Osteoblast (primary cell): ENCODE measurements at regions not wholly inside any gene's neighbourhood (a gene's known extent, or its start where the extent isn't known, plus 50 kb on each side); places are given as distances from the start of the nearest gene placed in this dataset.

Source experiments
- DNase-seq: peaks from one replicate; pipeline ENCODE4 v3.0.0; 2011; ENCODE audit warnings: low spot score, mixed read lengths; ENCODE audit not compliant: insufficient read length; ENCODE audit errors: missing footprints
- H2AFZ ChIP-seq: 2 replicates; pipeline ENCODE4 v1.6.0; 2011; ENCODE audit warnings: mild to moderate bottlenecking, low read length
- H3K27ac ChIP-seq: 2 replicates; pipeline ENCODE4 v1.5.1; 2011; ENCODE audit warnings: mild to moderate bottlenecking, low read depth, low read length, moderate library complexity
- H3K27me3 ChIP-seq: 2 replicates; pipeline ENCODE4 v1.6.0; 2012; ENCODE audit warnings: mild to moderate bottlenecking, control low read depth, inconsistent platforms, low read length, moderate library complexity; ENCODE audit not compliant: insufficient read depth
- H3K36me3 ChIP-seq: 2 replicates; pipeline ENCODE4 v1.5.1; 2011; ENCODE audit warnings: mild to moderate bottlenecking, low read length, control low read depth, moderate library complexity; ENCODE audit not compliant: insufficient read depth
- H3K4me1 ChIP-seq: 2 replicates; pipeline ENCODE4 v1.5.1; 2011; ENCODE audit warnings: mild to moderate bottlenecking, low read length, control low read depth, moderate library complexity; ENCODE audit not compliant: insufficient read depth
- H3K4me2 ChIP-seq: 2 replicates; pipeline ENCODE4 v1.6.0; 2011; ENCODE audit warnings: mild to moderate bottlenecking, low read length; ENCODE audit not compliant: insufficient read depth
- H3K4me3 ChIP-seq: fragments of 200-600 bp; sonication (generic); 3 replicates; pipeline ENCODE4 v1.5.1; 2012; ENCODE audit warnings: mild to moderate bottlenecking, low read length, inconsistent platforms; ENCODE audit not compliant: insufficient read depth
- H3K79me2 ChIP-seq: 2 replicates; pipeline ENCODE4 v1.6.0; 2012; ENCODE audit warnings: mild to moderate bottlenecking, low read length, control low read depth, inconsistent platforms; ENCODE audit not compliant: insufficient read depth
- H3K9me3 ChIP-seq: 2 replicates; pipeline ENCODE4 v1.5.1; 2011; ENCODE audit warnings: low read depth, low read length, control low read depth
- H4K20me1 ChIP-seq: 2 replicates; pipeline ENCODE4 v1.6.0; 2012; ENCODE audit warnings: mild to moderate bottlenecking, low read length, control low read depth; ENCODE audit not compliant: insufficient read depth
- CTCF ChIP-seq: IDR thresholded peaks from 2 replicates; pipeline ENCODE4 v1.5.1; 2011; ENCODE audit warnings: mild to moderate bottlenecking, low read depth, low read length, moderate library complexity; ENCODE audit errors: extremely low read depth

GRCh38 chr12:85549640-85550039, 269.6 kb downstream of the ALX1 start:
- H3K4me2 ChIP-seq, result no peak overlapping the region
- no peaks in the 10 kb centered on the region for H3K9me3 ChIP-seq
- no peaks in the 10 kb centered on the region for H3K79me2 ChIP-seq
- H2AFZ ChIP-seq, result no peak overlapping the region
- no peak for TF ChIP-seq CTCF
- no peak overlapping the region for H3K4me3 ChIP-seq
- H3K27ac ChIP-seq, result no peak overlapping the region
- H4K20me1 ChIP-seq, result no peaks in the 10 kb centered on the region
- H3K36me3 ChIP-seq, result no peaks in the 10 kb centered on the region
- no peaks in the 10 kb centered on the region for H3K27me3 ChIP-seq
- no peaks in the 10 kb centered on the region for H3K4me1 ChIP-seq
- no peak for DNase-seq

- no peak overlapping the region for H3K4me3 ChIP-seq
Observed at GRCh38 chr12:85550924-85551323, 270.9 kb downstream of the ALX1 start.

GRCh38 chr12:85552461-85552860, 272.4 kb downstream of the ALX1 start:
- Histone ChIP-seq H3K36me3 (no peaks in the 10 kb centered on the region), H2AFZ (no peak overlapping the region), H3K9me3 (no peaks in the 10 kb centered on the region), H3K27me3 (no peaks in the 10 kb centered on the region), H3K79me2 (no peaks in the 10 kb centered on the region), H3K27ac (no peak overlapping the region), H4K20me1 (no peaks in the 10 kb centered on the region), H3K4me1 (no peaks in the 10 kb centered on the region), H3K4me3 (no peak overlapping the region), H3K4me2 (no peak overlapping the region)
- DNase-seq, result no peak
- no peak for TF ChIP-seq CTCF

More at GRCh38 chr12:85550924-85551323, 270.9 kb downstream of the ALX1 start:
- Histone ChIP-seq H3K36me3 (no peaks in the 10 kb centered on the region), H3K27me3 (no peaks in the 10 kb centered on the region), H3K9me3 (no peaks in the 10 kb centered on the region), H3K79me2 (no peaks in the 10 kb centered on the region), H3K27ac (no peak overlapping the region), H3K4me1 (no peaks in the 10 kb centered on the region), H2AFZ (no peak overlapping the region), H4K20me1 (no peaks in the 10 kb centered on the region), H3K4me2 (no peak overlapping the region)
- TF ChIP-seq CTCF, result no peak
- DNase-seq, result no peak

GRCh38 chr12:85557850-85558249, 277.8 kb downstream of the ALX1 start:
- Histone ChIP-seq H3K27me3 (no peaks in the 10 kb centered on the region), H4K20me1 (no peaks in the 10 kb centered on the region), H3K36me3 (no peaks in the 10 kb centered on the region), H3K79me2 (no peaks in the 10 kb centered on the region), H3K27ac (no peak overlapping the region), H3K4me3 (no peak overlapping the region), H3K4me1 (no peaks in the 10 kb centered on the region), H2AFZ (no peak overlapping the region), H3K9me3 (no peaks in the 10 kb centered on the region), H3K4me2 (no peak overlapping the region)
- no peak for DNase-seq
- no peak for TF ChIP-seq CTCF
